ENCODE measurements at regions not wholly inside any gene's neighbourhood (a gene's known extent, or its start where the extent isn't known, plus 50 kb on each side); places are given as distances from the start of the nearest gene placed in this dataset.
A peak's percentile ranks its signal among the peaks of the same experiment; 100 is the strongest.

DNA sequence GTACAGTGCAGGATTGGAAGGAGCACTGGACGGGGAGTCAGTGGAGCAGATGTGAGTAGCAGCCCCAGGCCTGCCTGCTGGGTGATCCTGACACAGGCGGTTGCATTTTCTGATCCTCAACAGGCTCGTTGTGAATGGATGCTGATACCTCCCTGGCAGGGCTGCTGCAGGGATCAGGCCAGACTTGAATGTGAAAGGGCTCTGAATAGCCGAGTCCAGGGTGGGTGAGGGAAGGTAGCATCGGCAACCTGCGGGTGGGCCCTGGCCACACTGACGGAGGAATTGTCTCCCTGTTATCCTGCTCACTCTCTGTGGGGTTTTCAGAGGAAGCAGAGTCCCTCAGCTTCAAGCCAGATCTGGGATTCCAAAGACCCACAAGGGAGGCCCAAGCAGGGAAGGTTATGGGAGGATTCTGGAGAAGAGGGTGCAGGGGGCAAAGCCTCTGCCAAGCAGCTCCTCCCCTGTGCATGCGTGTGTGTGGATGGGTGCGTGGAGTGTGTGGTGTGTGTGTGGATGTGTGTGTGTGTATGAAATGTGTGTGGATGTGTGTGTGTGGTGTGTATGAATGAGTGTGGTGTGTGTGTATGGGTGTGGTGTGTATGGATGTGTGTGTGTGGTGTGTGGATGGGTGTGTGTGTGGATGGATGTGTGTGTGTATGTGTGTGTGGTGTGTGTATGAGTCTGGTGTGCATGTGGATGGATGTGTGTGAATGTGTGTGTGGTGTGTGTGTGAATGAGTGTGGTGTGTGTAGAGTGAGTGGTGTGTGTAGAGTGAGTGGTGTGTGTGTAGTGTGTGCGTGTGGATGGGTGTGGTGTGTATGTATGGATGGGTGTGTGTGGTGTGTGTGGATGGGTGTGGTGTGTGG is 100.3 kb downstream of the UBIAD1 start:
- no peak for DNase-seq (ENCODE audit: extremely low read depth, low read depth, low spot score)

- DNase-seq (ENCODE audit: extremely low read depth, low read depth, low spot score) = no peak
Measured at GRCh38 chr1:11373895-11374747, 101.1 kb downstream of the UBIAD1 start.

DNA sequence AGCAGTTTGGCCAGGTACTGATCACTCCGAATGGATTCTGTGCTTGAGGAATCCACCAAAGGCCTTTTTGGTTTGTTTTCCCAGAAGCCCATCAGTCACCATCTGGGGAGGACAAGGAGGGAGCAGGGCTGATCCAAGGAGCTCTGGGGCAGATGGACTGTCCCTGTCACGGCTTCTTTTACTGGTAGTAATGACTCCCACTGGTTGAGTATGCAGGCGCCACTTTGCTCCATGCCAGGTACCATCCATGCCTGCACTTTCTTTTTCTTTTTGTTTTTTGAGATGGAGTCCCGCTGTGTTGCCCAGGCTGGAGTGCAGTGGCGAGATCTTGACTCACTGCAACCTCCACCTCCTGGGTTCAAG is 101.7 kb downstream of the UBIAD1 start:
- DNase-seq (ENCODE audit: extremely low read depth, low read depth, low spot score) = no peak

- DNase-seq (ENCODE audit: extremely low read depth, low read depth, low spot score) = no peak
Measured at GRCh38 chr1:11377001-11377583, 101.9 kb upstream of the DISP3 start.

DNA sequence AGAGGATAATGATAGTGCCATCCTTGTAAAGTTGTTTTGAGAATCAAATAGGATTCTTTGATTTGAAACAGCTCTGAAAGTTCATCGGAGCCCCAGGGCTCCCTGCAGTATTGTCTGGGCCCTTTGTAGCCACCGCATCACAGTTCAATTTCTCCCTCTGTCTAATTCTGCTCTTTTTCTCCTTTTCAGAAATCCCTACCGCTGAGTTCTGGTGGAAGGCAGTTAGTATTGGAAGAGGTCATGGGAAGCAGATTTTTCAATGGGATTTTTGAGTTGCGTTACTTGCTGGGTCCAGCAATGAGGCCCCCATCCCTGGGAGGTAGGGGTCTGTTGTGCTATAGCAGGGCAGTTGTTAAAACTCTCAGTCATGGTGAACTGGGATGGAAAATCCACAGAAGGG is 101.0 kb upstream of the DISP3 start:
- no peak for DNase-seq (ENCODE audit: extremely low read depth, low read depth, low spot score)

- no peak for DNase-seq (ENCODE audit: extremely low read depth, low read depth, low spot score)
Measured at GRCh38 chr1:11379851-11380250, 99.1 kb upstream of the DISP3 start.

DNA sequence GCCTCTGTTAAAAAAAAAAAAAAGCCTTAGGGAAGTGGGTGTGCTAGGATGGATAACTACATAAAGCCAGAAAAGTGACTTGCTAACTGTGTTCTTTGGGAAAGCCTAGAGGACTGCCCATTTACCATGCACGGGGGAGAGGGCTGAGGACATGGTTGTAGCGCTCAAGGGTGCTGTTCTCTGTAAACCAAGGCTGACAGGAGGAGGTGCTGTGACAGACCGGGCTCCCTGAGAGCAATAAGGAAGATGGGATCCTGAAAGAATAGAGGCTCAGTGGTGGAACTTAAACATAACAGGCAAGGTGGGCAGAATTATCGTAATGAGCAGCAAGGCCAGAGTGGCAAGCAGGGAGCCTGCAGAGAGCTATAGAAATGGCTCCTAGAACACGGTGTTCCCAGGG is 98.5 kb upstream of the DISP3 start:
- DNase-seq (ENCODE audit: extremely low read depth, low read depth, low spot score) = no peak

GRCh38 chr1:11383553-11384169 is 95.3 kb upstream of the DISP3 start:
- DNase-seq (ENCODE audit: extremely low read depth, low read depth, low spot score) = no peak

DNA sequence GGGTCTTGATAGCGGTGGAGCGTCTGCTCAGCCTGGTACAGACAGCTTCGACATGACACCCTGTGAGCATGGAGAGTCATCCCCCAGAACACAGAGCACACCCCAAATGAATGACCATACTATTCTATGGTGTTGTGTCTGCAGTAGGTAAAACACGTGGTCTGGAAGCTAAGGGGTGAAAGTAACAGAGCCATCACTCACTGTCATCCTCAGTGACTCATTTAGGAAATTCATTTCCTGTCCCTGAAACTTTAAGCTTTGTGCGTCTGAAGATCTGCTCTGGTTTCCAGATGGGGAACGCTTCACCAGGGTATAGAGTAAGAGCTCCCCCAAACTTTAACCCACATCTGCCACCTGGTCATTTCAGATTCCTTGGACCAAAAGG is 94.8 kb upstream of the DISP3 start:
- peak; percentile 4 for DNase-seq (ENCODE audit: extremely low read depth, low read depth, low spot score)

DNA sequence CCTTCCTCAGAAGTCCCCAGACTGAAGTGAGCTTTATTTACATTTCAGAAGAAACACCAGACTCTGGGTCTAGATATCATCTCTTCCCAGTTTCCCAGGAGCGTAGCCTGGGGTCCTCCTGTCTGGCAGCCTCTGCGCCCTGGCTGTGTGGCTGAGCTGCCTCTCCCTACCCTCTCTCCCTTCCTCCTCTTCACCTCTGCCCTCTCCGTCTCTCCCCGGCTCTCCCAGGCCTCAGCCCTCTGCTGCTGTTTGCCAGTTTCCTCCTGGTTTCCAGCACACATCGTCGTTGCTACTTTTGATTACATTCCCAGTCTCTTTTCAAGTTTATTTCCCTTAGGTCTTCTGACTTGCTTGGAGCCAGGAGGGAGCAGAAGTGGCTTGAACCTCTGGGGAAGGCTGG is 91.1 kb upstream of the DISP3 start:
- no peak for DNase-seq (ENCODE audit: extremely low read depth, low read depth, low spot score)

- no peak for DNase-seq (ENCODE audit: extremely low read depth, low read depth, low spot score)
Measured at GRCh38 chr1:11388617-11389016, 90.3 kb upstream of the DISP3 start.

DNA sequence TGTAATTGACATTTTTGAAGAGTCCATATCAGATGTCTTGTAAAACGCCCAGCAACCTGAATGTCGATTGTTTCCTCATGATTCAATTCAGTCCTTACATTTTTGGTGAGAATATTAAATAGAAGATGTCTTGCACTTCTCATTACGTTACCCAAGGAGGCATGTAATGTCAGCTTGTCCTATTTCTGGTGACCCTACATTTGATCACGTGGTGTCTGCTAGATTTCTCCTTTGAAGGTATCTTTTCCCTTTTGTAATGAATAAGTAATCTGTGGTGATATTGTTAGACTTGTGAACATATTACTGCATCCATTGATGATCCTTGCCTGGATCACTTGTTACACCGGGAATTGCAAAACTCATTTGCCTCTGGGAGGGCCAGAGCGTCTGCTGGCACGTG is 87.6 kb upstream of the DISP3 start:
- DNase-seq (ENCODE audit: extremely low read depth, low read depth, low spot score) = no peak

DNA sequence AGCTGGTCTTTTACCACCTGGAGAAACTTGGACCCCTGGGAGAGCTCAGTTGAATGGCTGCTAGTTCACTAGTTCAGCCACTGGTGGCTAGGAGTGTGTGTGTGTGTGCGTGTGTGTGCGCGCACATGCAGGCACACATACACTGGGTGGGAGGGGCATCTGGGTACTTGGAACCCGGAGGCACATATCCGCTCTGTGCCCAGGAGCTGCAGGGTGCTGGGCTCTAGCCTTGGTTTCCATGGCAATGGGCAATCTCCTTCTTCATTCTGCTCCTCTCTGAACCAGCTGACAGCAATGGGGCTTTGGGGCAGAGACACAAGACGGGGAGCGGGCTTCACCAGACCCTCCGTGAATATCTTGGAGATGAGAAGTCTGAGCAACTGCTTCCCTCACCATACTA is 87.1 kb upstream of the DISP3 start:
- no peak for DNase-seq (ENCODE audit: extremely low read depth, low read depth, low spot score)

DNA sequence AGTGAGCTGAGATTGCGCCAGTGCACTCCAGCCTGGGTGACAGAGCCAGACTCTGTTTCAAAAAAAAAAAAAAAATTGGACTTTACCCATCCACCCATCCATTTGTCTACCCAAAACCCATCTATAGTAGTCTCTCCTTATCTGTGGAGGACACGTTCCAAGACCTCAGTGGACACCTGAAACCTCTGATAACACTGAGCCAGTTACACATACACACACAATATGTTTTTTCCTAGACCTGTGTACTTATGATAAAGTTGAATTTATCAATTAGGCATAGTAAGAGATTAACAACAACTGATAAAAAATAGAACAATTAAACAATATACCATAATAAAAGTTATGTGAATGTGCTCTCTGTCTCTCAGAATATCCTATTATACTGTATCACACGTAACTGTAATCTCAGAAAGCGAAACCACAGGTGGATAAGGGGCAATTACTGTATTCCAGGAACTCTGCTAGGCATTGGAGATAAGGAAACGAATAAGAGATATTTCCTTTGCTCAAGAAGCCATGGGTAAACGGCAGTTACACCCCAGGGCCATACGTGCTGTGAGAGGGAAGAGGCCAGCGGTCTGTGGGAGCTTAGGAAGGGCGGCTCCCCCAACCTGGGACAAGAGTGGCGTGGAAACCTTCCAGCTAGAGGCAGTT is 84.2 kb upstream of the DISP3 start:
- DNase-seq (ENCODE audit: extremely low read depth, low read depth, low spot score) = no peak

- no peak for DNase-seq (ENCODE audit: extremely low read depth, low read depth, low spot score)
Measured at GRCh38 chr1:11395616-11396015, 83.3 kb upstream of the DISP3 start.

DNA sequence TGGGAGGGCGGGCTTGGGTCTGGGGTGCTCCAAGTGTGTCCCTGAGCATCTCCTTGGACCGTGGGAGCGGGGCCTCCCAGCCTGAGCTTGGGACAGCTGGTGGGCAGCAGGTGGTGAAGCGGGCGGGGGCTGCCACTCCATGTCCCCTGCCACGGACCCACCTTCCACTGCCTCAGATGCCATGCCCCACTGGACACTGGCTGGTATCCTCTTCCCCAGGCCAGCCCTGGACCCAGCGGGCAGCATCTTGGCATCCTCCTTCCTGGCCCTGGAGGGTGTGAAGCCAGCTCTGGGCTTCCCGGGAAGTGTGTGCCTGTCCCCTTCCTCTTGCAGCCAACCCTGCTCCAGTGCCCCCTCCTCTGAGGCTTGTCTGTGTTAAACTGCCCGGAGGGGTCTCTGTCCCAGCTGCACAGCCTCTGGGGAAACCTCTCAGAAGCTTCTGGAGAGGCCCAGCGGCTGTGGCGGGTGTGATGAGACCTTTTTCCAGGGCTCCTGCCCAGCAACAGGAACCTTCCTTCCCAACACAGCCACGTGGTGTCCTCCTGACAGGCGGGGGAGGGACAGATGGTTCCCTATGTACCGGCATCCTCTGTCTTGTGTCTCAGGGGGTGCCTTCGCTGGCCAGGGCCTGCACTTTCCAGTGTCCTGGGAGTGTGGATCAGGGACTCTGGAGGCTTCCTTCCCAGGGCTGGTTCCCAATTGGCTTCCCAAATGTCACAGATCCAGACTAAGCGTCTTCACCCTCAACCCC is 81.6 kb upstream of the DISP3 start:
- no peak for DNase-seq (ENCODE audit: extremely low read depth, low read depth, low spot score)

DNA sequence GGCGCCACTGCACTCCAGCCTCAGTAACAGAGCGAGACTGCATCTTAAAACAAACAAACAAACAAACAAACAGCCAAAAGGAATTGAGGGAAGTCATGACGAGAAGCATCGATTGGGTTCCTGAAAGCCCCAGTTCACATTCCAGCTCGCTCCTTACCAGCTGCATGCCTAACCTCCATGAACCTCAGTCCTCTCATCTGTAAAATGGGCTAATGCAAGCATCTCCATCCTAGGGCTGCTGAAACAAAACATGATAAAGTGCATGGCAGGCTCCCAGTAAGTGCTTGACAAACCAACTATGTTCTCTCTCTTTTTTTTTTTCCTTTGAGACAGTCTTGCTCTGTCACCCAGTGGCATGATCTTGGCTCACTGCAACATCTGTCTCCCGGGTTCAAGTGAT is 79.7 kb upstream of the DISP3 start:
- no peak for DNase-seq (ENCODE audit: extremely low read depth, low read depth, low spot score)

GRCh38 chr1:11400155-11400554 is 78.8 kb upstream of the DISP3 start:
- no peak for DNase-seq (ENCODE audit: extremely low read depth, low read depth, low spot score)

- no peak for DNase-seq (ENCODE audit: extremely low read depth, low read depth, low spot score)
Measured at GRCh38 chr1:11400567-11400966, 78.4 kb upstream of the DISP3 start.

DNA sequence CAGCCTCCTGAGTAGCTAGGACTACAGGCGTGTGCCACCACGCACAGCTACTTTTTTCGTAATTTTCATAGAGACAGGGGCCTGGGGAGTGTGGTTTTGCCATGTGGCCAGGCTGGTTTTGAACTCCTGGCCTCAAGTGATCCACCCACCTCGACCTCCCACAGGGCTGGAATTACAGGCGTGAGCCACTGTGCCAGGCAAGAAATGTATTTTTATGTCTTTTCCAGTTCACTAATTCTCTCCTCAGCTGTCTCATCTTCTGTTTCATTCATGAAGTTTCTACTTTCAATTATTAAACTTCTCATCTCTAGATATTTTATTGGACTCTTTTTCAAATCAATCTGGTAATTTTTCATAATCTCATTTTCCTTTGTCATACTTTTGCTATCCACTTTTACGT is 72.1 kb upstream of the DISP3 start:
- DNase-seq (ENCODE audit: extremely low read depth, low read depth, low spot score) = no peak

All from glomerular endothelial cell (primary cell).